OCI-LY3 (cell line): ENCODE measurements at regions not wholly inside any gene's neighbourhood (a gene's known extent, or its start where the extent isn't known, plus 50 kb on each side); places are given as distances from the start of the nearest gene placed in this dataset.

Experiments used
- EZH2phosphoT487 ChIP-seq: fragments of 200-600 bp; shearing (Covaris generic); IDR thresholded peaks from 2 replicates; pipeline ENCODE4 v1.6.1; 2018; ENCODE audit warnings: antibody characterized with exemption, mixed run types, low read depth
- TF ChIP-seq, protein P1 (sequence below): fragments of 200-600, 300-600 bp; sonication (generic); IDR thresholded peaks from 2 replicates; pipeline ENCODE4 v1.5.1; 2014; ENCODE audit warnings: antibody characterized with exemption, low read length, low read depth

- TF ChIP-seq, protein P1, sequence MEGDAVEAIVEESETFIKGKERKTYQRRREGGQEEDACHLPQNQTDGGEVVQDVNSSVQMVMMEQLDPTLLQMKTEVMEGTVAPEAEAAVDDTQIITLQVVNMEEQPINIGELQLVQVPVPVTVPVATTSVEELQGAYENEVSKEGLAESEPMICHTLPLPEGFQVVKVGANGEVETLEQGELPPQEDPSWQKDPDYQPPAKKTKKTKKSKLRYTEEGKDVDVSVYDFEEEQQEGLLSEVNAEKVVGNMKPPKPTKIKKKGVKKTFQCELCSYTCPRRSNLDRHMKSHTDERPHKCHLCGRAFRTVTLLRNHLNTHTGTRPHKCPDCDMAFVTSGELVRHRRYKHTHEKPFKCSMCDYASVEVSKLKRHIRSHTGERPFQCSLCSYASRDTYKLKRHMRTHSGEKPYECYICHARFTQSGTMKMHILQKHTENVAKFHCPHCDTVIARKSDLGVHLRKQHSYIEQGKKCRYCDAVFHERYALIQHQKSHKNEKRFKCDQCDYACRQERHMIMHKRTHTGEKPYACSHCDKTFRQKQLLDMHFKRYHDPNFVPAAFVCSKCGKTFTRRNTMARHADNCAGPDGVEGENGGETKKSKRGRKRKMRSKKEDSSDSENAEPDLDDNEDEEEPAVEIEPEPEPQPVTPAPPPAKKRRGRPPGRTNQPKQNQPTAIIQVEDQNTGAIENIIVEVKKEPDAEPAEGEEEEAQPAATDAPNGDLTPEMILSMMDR, result no peak
- TF ChIP-seq EZH2phosphoT487, result no peak
Measured at GRCh38 chr5:67561151-67561932, 364.7 kb upstream of the CD180 start.
